Osteoblast (primary cell): ENCODE measurements at regions not wholly inside any gene's neighbourhood (a gene's known extent, or its start where the extent isn't known, plus 50 kb on each side); places are given as distances from the start of the nearest gene placed in this dataset.

Experiments
- DNase-seq: peaks from one replicate; pipeline ENCODE4 v3.0.0; 2011; ENCODE audit warnings: low spot score, mixed read lengths; ENCODE audit not compliant: insufficient read length; ENCODE audit errors: missing footprints
- H2AFZ ChIP-seq: 2 replicates; pipeline ENCODE4 v1.6.0; 2011; ENCODE audit warnings: mild to moderate bottlenecking, low read length
- H3K27ac ChIP-seq: 2 replicates; pipeline ENCODE4 v1.5.1; 2011; ENCODE audit warnings: mild to moderate bottlenecking, low read depth, low read length, moderate library complexity
- H3K27me3 ChIP-seq: 2 replicates; pipeline ENCODE4 v1.6.0; 2012; ENCODE audit warnings: mild to moderate bottlenecking, control low read depth, inconsistent platforms, low read length, moderate library complexity; ENCODE audit not compliant: insufficient read depth
- H3K36me3 ChIP-seq: 2 replicates; pipeline ENCODE4 v1.5.1; 2011; ENCODE audit warnings: mild to moderate bottlenecking, low read length, control low read depth, moderate library complexity; ENCODE audit not compliant: insufficient read depth
- H3K4me1 ChIP-seq: 2 replicates; pipeline ENCODE4 v1.5.1; 2011; ENCODE audit warnings: mild to moderate bottlenecking, low read length, control low read depth, moderate library complexity; ENCODE audit not compliant: insufficient read depth
- H3K4me2 ChIP-seq: 2 replicates; pipeline ENCODE4 v1.6.0; 2011; ENCODE audit warnings: mild to moderate bottlenecking, low read length; ENCODE audit not compliant: insufficient read depth
- H3K4me3 ChIP-seq: fragments of 200-600 bp; sonication (generic); 3 replicates; pipeline ENCODE4 v1.5.1; 2012; ENCODE audit warnings: mild to moderate bottlenecking, low read length, inconsistent platforms; ENCODE audit not compliant: insufficient read depth
- H3K79me2 ChIP-seq: 2 replicates; pipeline ENCODE4 v1.6.0; 2012; ENCODE audit warnings: mild to moderate bottlenecking, low read length, control low read depth, inconsistent platforms; ENCODE audit not compliant: insufficient read depth
- H3K9me3 ChIP-seq: 2 replicates; pipeline ENCODE4 v1.5.1; 2011; ENCODE audit warnings: low read depth, low read length, control low read depth
- H4K20me1 ChIP-seq: 2 replicates; pipeline ENCODE4 v1.6.0; 2012; ENCODE audit warnings: mild to moderate bottlenecking, low read length, control low read depth; ENCODE audit not compliant: insufficient read depth
- CTCF ChIP-seq: IDR thresholded peaks from 2 replicates; pipeline ENCODE4 v1.5.1; 2011; ENCODE audit warnings: mild to moderate bottlenecking, low read depth, low read length, moderate library complexity; ENCODE audit errors: extremely low read depth

DNA sequence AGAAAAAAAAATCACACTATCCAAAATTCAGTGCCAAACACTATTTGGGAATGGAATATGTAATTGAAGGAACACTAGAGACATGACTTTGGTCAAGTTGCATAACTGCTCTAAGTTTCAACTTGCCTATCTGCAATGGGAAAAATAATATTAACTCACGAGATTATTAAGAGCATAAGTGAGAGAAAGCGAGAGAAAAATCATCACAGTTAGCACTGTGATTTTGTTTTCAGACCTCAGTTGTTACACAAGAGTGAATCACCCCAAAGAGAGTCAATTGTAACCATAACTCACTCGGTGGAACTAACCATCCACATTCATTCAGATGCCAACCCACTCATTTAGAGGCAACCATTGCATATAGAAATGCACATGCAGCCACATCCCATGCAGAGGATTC is 147.1 kb downstream of the NHLRC3 start:
- H3K9me3 ChIP-seq, result no peaks in the 10 kb centered on the region
- H4K20me1 ChIP-seq, result no peaks in the 10 kb centered on the region
- no peak overlapping the region for H3K27ac ChIP-seq
- H3K27me3 ChIP-seq, result peaks cover 3% of the 10 kb centered on the region
- no peaks in the 10 kb centered on the region for H3K4me1 ChIP-seq
- no peak for TF ChIP-seq CTCF
- H3K4me3 ChIP-seq, result no peak overlapping the region
- DNase-seq, result no peak
- no peak overlapping the region for H3K4me2 ChIP-seq
- no peak overlapping the region for H2AFZ ChIP-seq
- no peaks in the 10 kb centered on the region for H3K36me3 ChIP-seq
- H3K79me2 ChIP-seq, result no peaks in the 10 kb centered on the region

DNA sequence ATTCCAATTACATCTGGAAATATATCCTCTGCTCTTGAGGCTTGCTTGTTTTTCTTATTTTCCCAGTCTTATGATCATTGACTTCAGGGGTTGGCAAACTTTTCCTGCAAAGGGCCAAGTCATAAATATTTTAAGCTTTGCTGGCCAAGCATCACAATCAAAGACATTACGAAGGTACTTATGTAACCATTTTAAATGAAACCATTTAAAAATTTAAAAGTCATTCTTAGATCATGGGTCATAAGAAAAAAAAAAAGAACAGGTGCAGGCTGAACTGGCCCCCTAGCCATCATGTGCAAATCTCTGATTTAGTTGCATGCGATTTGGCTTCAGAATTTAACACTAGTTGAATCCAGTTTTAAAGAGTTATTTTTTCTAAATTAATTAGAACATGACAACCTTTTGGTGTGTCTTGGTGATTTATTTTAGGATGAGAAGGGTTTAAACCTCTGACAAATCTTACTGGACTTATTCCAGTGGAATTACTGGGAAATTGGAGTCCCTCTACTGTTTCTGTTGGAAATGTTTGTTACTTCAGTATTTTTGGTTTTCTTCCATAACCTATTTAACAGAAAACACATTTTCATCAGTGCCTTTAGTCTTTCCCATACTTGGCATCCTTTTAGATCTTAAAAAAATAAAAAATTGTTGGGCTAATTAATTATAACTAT is 148.1 kb downstream of the NHLRC3 start:
- Histone ChIP-seq H3K4me2 (no peak overlapping the region), H3K79me2 (no peaks in the 10 kb centered on the region), H3K4me1 (no peaks in the 10 kb centered on the region), H3K4me3 (no peak overlapping the region), H3K27ac (no peak overlapping the region), H4K20me1 (no peaks in the 10 kb centered on the region), H3K36me3 (no peaks in the 10 kb centered on the region), H2AFZ (no peak overlapping the region), H3K27me3 (no peaks in the 10 kb centered on the region), H3K9me3 (no peaks in the 10 kb centered on the region)
- no peak for TF ChIP-seq CTCF
- no peak for DNase-seq

DNA sequence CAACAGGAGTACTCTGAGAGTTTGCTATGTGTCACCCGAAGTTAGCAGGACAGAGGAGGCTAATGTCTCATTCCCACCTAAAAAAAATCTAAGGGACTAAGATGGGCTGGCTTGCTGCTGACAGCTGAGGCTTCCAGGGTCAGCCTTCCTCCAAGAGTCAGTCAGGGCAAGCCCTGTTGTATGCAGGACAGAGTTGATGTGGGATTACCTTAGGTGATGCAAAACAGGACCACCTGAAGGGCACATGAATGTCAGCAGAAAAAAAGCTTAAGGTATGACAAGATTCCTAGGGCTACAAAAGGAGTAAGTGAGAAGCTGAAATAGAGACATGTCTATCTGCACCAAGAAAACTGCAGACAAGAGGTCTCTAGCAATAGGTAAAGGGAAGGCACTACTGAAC is 151.5 kb downstream of the NHLRC3 start:
- Histone ChIP-seq H3K4me3 (no peak overlapping the region), H3K36me3 (no peaks in the 10 kb centered on the region), H3K4me1 (no peaks in the 10 kb centered on the region), H3K9me3 (no peaks in the 10 kb centered on the region), H3K27me3 (no peaks in the 10 kb centered on the region), H3K79me2 (no peaks in the 10 kb centered on the region), H3K4me2 (no peak overlapping the region), H2AFZ (no peak overlapping the region), H3K27ac (no peak overlapping the region), H4K20me1 (no peaks in the 10 kb centered on the region)
- no peak for TF ChIP-seq CTCF
- DNase-seq, result no peak

DNA sequence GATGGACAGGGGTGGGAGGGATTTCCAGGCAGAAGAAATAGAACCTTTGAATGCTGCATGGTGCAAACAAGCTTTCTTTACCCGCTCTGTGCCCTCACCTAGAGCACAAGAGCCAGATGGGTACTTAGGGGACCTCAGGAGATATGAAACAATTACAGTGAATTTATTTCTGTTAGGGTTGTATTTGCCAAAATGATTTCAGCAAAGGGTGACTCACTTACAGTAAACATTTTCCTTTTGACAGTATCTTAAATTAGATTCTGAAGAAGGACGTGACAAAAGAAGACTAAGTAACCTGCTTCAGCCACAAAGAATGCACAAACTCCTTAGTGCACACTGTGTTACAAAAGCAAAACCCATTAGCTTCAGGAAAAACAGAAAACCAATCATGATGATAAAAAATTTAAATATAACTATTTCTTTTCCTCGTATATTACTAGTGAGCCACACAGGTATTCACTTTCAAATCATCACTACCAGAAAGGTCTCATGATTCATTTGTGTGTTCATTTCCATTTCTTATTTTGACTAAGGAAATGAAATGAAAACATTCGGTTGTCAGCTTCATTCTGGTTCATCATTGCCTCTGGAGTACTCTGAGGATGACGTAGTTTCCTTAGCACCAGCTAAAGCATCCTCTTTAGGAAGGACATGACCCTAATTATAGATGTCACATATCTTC is 158.8 kb downstream of the NHLRC3 start:
- H3K4me2 ChIP-seq, result no peak overlapping the region
- DNase-seq, result no peak
- H3K36me3 ChIP-seq, result no peaks in the 10 kb centered on the region
- H3K4me3 ChIP-seq, result no peak overlapping the region
- no peak overlapping the region for H3K27ac ChIP-seq
- H3K9me3 ChIP-seq, result no peaks in the 10 kb centered on the region
- no peaks in the 10 kb centered on the region for H3K4me1 ChIP-seq
- no peak overlapping the region for H2AFZ ChIP-seq
- H3K27me3 ChIP-seq, result no peaks in the 10 kb centered on the region
- no peaks in the 10 kb centered on the region for H3K79me2 ChIP-seq
- no peaks in the 10 kb centered on the region for H4K20me1 ChIP-seq
- no peak for TF ChIP-seq CTCF
